Loucy (cell line): ENCODE measurements at regions not wholly inside any gene's neighbourhood (a gene's known extent, or its start where the extent isn't known, plus 50 kb on each side); places are given as distances from the start of the nearest gene placed in this dataset.
A peak's percentile ranks its signal among the peaks of the same experiment; 100 is the strongest.
"Not testable (repeated sequence)": the region's sequence is repeated elsewhere in the genome, so short reads cannot be mapped to it uniquely, and the experiment has no call there.

Experiments used
- EZH2phosphoT487 ChIP-seq: fragments of 200-600 bp; IDR thresholded peaks from 2 replicates; pipeline ENCODE4 v1.6.1; 2018; ENCODE audit warnings: antibody characterized with exemption, mild to moderate bottlenecking, moderate library complexity, borderline replicate concordance
- TF ChIP-seq, protein P1 (sequence below): fragments of 200-600 bp; sonication (generic); conservative IDR thresholded peaks from 2 replicates; pipeline ENCODE4 v1.5.1; 2014; ENCODE audit warnings: mild to moderate bottlenecking, antibody characterized with exemption, low read length

DNA sequence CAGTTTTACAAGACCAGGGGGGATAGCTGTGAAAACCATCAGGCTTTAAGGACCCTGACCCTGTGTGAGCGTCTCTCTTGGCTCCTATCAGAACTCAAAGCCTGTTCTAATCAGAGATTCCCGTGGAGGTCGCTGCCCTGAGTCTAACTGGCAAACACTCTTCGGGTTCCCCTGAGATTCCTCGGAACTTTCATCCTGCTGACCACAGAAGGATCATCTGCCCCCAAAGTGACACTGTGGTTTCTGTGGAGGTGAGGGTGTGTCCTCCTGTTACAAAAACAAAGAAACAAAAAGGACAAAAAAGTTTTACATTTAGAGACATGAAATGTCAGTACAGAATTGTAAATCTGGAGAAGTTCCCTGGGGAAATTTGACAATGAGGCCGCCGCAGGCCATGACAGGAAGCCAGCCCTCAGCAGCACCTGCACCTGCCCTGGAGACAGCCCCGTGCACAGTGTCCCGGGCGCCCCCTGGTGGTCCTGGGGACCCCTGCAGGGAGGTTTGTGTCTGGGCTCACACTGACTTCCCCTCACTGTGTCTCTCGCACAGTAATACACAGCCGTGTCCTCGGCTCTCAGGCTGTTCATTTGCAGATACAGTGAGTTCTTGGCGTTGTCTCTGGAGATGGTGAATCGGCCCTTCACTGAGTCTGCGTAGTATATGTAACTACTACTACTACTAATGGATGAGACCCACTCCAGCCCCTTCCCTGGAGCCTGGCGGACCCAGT is 708.3 kb downstream of the TMEM121 start:
- TF ChIP-seq, protein P1, sequence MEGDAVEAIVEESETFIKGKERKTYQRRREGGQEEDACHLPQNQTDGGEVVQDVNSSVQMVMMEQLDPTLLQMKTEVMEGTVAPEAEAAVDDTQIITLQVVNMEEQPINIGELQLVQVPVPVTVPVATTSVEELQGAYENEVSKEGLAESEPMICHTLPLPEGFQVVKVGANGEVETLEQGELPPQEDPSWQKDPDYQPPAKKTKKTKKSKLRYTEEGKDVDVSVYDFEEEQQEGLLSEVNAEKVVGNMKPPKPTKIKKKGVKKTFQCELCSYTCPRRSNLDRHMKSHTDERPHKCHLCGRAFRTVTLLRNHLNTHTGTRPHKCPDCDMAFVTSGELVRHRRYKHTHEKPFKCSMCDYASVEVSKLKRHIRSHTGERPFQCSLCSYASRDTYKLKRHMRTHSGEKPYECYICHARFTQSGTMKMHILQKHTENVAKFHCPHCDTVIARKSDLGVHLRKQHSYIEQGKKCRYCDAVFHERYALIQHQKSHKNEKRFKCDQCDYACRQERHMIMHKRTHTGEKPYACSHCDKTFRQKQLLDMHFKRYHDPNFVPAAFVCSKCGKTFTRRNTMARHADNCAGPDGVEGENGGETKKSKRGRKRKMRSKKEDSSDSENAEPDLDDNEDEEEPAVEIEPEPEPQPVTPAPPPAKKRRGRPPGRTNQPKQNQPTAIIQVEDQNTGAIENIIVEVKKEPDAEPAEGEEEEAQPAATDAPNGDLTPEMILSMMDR: peak; percentile 40
- not testable (repeated sequence) for TF ChIP-seq EZH2phosphoT487
